Adrenal gland (tissue), 9 donors: ENCODE measurements at regions not wholly inside any gene's neighbourhood (a gene's known extent, or its start where the extent isn't known, plus 50 kb on each side); places are given as distances from the start of the nearest gene placed in this dataset.
A peak's percentile ranks its signal among the peaks of the same experiment; 100 is the strongest.

Experiments used
- DNase-seq, 7 donors: peaks; one replicate each; pipeline ENCODE4 v3.0.0-alpha.2; 2019 to 2020
- H3K27ac ChIP-seq, 5 donors: fragments of 200-600 bp; sonication (generic) in 4 of 5; 1 replicate in 3 of 5; 2 replicates in 2 of 5; pipeline versions ENCODE4 v1.5.1 to v1.8.0; 2016 to 2020; ENCODE audit warnings: mild to moderate bottlenecking in 1 of 5
- H3K27me3 ChIP-seq: fragments of 200-600 bp; 2 replicates; pipeline ENCODE4 v1.8.0; 2021
- H3K36me3 ChIP-seq, 2 donors: fragments of 200-600 bp; replicated peaks in 1 of 2; 1 replicate in 1 of 2; 2 replicates in 1 of 2; pipeline versions ENCODE4 v1.5.1 to v1.8.0; 2018 to 2022
- H3K4me1 ChIP-seq, 2 donors: fragments of 200-600 bp; replicated peaks in 1 of 2; 1 replicate in 1 of 2; 2 replicates in 1 of 2; pipeline versions ENCODE4 v1.5.1 to v1.8.0; 2018 to 2021
- H3K4me3 ChIP-seq, 4 donors: fragments of 200-600 bp; sonication (generic) in 3 of 4; one replicate each; pipeline ENCODE4 v1.5.1; 2016 to 2018
- H3K9me3 ChIP-seq, 3 donors: fragments of 200-600 bp; sonication (generic) in 1 of 3; replicated peaks in 1 of 3; 1 replicate in 2 of 3; 2 replicates in 1 of 3; pipeline versions ENCODE4 v1.5.1 to v1.8.0; 2016 to 2021
- CTCF ChIP-seq, 6 experiments: fragments of 450-650 bp in 4 of 6; fragments of 200-600 bp in 2 of 6; sonication (generic) in 1 of 6; IDR thresholded peaks; 1 replicate in 5 of 6; 2 replicates in 1 of 6; pipeline versions ENCODE4 v1.5.1 to v1.8.0; 2016 to 2021; ENCODE audit warnings: antibody characterized with exemption in 6 of 6, mild to moderate bottlenecking in 2 of 6, moderate library complexity in 1 of 6
- POLR2A ChIP-seq, 2 donors: fragments of 450-650 bp; IDR thresholded peaks; one replicate each; pipeline ENCODE4 v1.6.1; 2017; ENCODE audit warnings: antibody characterized with exemption in 2 of 2, mild to moderate bottlenecking in 2 of 2, moderate library complexity in 1 of 2
- WGBS, 4 donors: extraction: QIAGEN DNeasy Blood & Tissue Kit in 2 of 4; methylation state at CpG; one replicate each; pipeline versions ENCODE4 v1.1.5 to v1.1.7; 2013 to 2017; 5-methylcytosine and 5-hydroxymethylcytosine counted together
- intact Hi-C, 2 donors: fragments of 100-400 bp; cut with DNase I; formaldehyde crosslinking; loops; one replicate each; pipeline versions ENCODE4 v1.14.1 to v1.15.0; 2022 to 2023
- donor health status: healthy with polysubstance abuse.
- donor health status: Bipolar disorder and iron deficiency.
- donor health status: DM: yes; HTN: yes; CAD: no.
- donor health status: DM: no; HTN: no; CAD: no.
- donor health status: DM: no; HTN: no; CAD: no.

- intact Hi-C loops, result no loop called here
- Histone ChIP-seq H3K36me3 (no peaks in the 10 kb centered on the region), H3K27ac (no peak overlapping the region), H3K4me1 (no peaks in the 10 kb centered on the region), H3K9me3 (no peaks in the 10 kb centered on the region), H3K4me3 (no peak overlapping the region), H3K27me3 (no peaks in the 10 kb centered on the region)
- TF ChIP-seq POLR2A (IDR thresholded peaks at IDR 0.05) (no peak), CTCF (IDR thresholded peaks at IDR 0.05) (no peak)
- WGBS, 4 donors, result 52 to 95% (median 92%) methylated on average over 2 of the region's 2 CpGs
- no peak for DNase-seq
Observed at GRCh38 chr17:73694491-73694890, 50.2 kb upstream of the SDK2 start.

DNA sequence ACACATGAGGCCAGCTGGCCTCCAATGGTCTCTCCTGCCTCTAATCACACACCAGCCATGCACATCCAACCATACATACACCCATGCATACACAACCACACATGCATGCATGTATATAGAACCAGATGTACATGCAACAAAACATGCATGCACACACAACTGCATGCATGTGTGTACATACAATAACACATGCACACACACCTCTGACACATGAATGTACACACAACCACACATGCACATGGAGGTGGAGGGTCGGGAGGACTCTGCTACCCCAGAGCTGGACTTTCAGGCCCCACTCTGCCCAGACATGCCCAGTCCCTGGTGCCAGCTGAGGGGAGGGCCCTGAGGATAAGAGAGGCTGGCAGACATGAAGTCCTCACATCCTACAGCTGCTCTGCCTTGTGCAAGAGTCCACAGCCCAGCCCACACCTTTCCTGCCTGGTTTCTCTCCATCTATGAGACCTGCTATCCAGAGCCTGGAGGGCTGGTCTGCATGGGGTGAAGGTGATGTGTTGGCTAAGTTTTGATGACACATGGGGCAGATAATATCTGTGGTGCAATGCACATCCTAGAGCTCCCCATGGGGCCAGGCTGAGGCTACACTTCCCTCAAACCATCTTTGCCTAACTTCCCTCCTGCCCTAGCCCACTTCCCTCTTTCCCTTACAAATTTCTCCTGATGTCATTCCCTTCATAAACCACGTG lies 50.9 kb upstream of the SDK2 start:
- 48 to 76% (median 69%) methylated on average over 2 of the region's 2 CpGs for WGBS, 4 donors
- Histone ChIP-seq H3K27ac (no peak overlapping the region), H3K36me3 (no peaks in the 10 kb centered on the region), H3K9me3 (no peaks in the 10 kb centered on the region), H3K4me3 (no peak overlapping the region), H3K27me3 (no peaks in the 10 kb centered on the region), H3K4me1 (no peaks in the 10 kb centered on the region)
- TF ChIP-seq CTCF (IDR thresholded peaks at IDR 0.05), result no peak
- no peak for TF ChIP-seq POLR2A (IDR thresholded peaks at IDR 0.05)
- intact Hi-C loops, result no loop called here
- no peak for DNase-seq

- TF ChIP-seq CTCF (IDR thresholded peaks at IDR 0.05) (no peak), POLR2A (IDR thresholded peaks at IDR 0.05) (no peak)
- intact Hi-C loops, result no loop called here
- H3K36me3 ChIP-seq, result no peaks in the 10 kb centered on the region
- no peaks in the 10 kb centered on the region for H3K27me3 ChIP-seq
- DNase-seq, result peak in 1 of 7 donors; percentile 14
- H3K9me3 ChIP-seq, result no peaks in the 10 kb centered on the region
- 86 to 87% (median 87%) methylated on average over 3 of the region's 3 CpGs for WGBS, 4 donors
- H3K4me1 ChIP-seq, result no peaks in the 10 kb centered on the region
- no peak overlapping the region for H3K27ac ChIP-seq
- no peak overlapping the region for H3K4me3 ChIP-seq
Observed at GRCh38 chr17:73696251-73696650, 52.0 kb upstream of the SDK2 start.

DNA sequence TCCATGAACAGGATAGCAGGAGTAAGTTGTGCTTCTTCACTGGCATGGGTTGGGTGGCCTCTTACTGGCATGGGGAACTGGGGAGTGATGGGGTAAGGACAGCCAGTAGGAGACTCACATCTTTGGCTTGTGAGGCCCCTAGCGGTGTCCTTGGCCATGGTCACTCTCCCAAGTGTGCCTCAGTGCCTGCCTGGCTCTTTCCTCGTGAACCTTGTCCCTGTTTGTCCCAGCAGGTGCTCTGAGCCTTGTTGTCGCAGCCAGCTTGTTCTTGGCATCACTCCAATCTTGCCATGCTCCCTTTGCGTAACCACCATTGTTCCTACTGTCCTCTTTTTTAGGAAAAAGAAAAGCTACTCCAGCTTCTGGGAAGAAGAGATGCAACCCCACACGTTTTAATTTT lies 53.6 kb upstream of the SDK2 start:
- Histone ChIP-seq H3K27me3 (no peaks in the 10 kb centered on the region), H3K9me3 (no peaks in the 10 kb centered on the region), H3K4me1 (no peaks in the 10 kb centered on the region), H3K4me3 (no peak overlapping the region), H3K27ac (no peak overlapping the region), H3K36me3 (no peaks in the 10 kb centered on the region)
- TF ChIP-seq POLR2A (IDR thresholded peaks at IDR 0.05), result no peak
- TF ChIP-seq CTCF (IDR thresholded peaks at IDR 0.05), result no peak
- intact Hi-C loops, result no loop called here
- 55 to 71% (median 61%) methylated on average over 5 of the region's 5 CpGs for WGBS, 4 donors
- peak in 1 of 7 donors; percentile 50 for DNase-seq
